KOPT-K1 (cell line): ENCODE measurements at regions not wholly inside any gene's neighbourhood (a gene's known extent, or its start where the extent isn't known, plus 50 kb on each side); places are given as distances from the start of the nearest gene placed in this dataset.

Experiments used
- H3K27ac ChIP-seq: fragments of 200-600 bp; sonication (generic); 2 replicates; pipeline ENCODE4 v1.5.1; 2016; ENCODE audit warnings: antibody characterized with exemption, mild to moderate bottlenecking, low read depth, low read length; ENCODE audit not compliant: poor library complexity, severe bottlenecking
- H3K36me3 ChIP-seq: fragments of 200-600 bp; sonication (generic); 2 replicates; pipeline ENCODE4 v1.5.1; 2017; ENCODE audit warnings: antibody characterized with exemption, mild to moderate bottlenecking, low read length, moderate library complexity; ENCODE audit not compliant: insufficient read depth
- H3K9me3 ChIP-seq: fragments of 200-600 bp; sonication (generic); 2 replicates; pipeline ENCODE4 v1.5.1; 2017; ENCODE audit warnings: antibody characterized with exemption, low read length, mild to moderate bottlenecking; ENCODE audit not compliant: insufficient read depth, poor library complexity, severe bottlenecking

- H3K27ac ChIP-seq = no peak overlapping the region
Observed at GRCh38 chr1:195574511-195574910, 1033.7 kb downstream of the KCNT2 start.

DNA sequence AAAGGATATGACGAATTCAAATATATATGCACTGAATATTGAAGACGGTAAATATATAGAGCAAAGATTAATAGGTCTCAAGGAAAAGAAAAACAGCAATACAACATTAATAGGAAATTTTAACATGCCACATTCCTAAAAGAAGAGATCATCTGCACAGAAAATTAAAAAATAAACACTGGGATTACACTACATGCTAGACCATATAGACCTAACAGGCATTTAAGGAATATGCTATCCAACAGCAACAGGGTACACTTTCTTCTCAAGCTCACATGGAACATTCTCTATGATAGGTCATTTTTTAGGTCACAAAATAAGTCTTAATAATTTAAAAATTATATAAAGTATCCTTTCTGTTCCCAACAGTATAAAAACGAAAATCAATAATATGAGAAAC, 1038.3 kb downstream of the KCNT2 start:
- Histone ChIP-seq H3K27ac (no peak overlapping the region), H3K9me3 (peaks cover 5% of the 10 kb centered on the region), H3K36me3 (no peaks in the 10 kb centered on the region)

More at GRCh38 chr1:195574511-195574910, 1033.7 kb downstream of the KCNT2 start:
- Histone ChIP-seq H3K9me3 (peaks cover 5% of the 10 kb centered on the region), H3K36me3 (no peaks in the 10 kb centered on the region)

- Histone ChIP-seq H3K9me3 (peaks cover 5% of the 10 kb centered on the region), H3K36me3 (no peaks in the 10 kb centered on the region), H3K27ac (no peak overlapping the region)
Observed at GRCh38 chr1:195568389-195568788, 1039.9 kb downstream of the KCNT2 start.

- Histone ChIP-seq H3K9me3 (no peaks in the 10 kb centered on the region), H3K27ac (no peak overlapping the region), H3K36me3 (no peaks in the 10 kb centered on the region)
Observed at GRCh38 chr1:195562074-195562473, 1046.2 kb downstream of the KCNT2 start.

GRCh38 chr1:195550071-195550862, 1058.0 kb downstream of the KCNT2 start:
- no peak overlapping the region for H3K27ac ChIP-seq
- no peaks in the 10 kb centered on the region for H3K9me3 ChIP-seq
- H3K36me3 ChIP-seq = no peaks in the 10 kb centered on the region

DNA sequence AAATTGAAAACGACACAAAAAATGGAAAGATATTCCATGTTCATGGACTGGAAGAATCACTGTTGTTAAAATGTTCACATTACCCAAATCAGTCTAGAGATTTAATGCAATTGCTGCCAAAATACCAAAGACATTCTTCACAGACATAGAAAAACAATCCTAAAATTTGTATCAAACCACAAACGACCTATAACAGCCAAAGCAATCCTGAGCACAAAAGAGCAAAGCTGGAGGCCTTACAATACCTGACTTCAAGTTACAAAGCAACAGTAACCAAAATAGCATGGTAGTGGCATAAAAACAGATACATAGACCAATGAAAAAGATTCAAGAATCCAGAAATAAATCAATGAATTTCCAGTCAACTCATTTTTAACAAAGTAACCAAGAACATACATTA, 1077.3 kb downstream of the KCNT2 start:
- Histone ChIP-seq H3K36me3 (no peaks in the 10 kb centered on the region), H3K9me3 (no peaks in the 10 kb centered on the region), H3K27ac (no peak overlapping the region)

DNA sequence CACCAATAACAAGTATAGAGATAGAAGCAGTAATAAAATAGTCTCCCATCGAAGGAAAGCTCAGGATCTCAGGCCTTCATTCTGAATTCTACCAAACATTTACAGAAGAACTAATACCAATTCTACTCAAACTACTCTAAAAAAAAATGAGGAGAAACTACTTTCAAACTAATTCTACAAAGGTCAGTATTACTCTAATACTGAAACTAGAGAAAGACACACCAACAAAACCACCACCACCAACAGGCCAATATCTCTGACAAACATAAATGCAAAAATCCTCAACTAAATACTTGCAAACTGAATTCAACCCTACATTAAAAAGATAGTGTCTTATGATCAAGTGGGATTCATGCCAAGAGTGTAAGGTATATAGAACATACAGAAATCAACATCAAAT, 1078.4 kb downstream of the KCNT2 start:
- Histone ChIP-seq H3K27ac (no peak overlapping the region), H3K36me3 (no peaks in the 10 kb centered on the region), H3K9me3 (no peaks in the 10 kb centered on the region)

DNA sequence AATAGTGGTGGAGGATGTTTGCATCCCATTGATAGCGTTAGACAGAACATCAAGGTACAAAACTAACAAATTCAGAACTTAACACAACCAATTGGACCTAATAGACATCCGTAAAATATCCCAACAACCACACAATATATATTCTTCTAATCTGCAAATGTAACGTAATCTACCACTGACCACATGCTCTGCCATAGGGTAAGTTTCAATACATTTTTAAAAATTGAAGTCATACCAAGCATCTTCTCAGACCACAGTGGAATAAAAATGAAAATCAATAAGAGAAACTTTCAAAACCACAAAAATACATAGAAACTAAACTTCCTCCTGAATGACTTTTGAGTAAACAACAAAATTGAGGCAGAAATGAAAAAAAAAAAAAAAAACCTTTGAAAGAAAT, 1087.5 kb downstream of the KCNT2 start:
- Histone ChIP-seq H3K36me3 (no peaks in the 10 kb centered on the region), H3K9me3 (no peaks in the 10 kb centered on the region), H3K27ac (no peak overlapping the region)

DNA sequence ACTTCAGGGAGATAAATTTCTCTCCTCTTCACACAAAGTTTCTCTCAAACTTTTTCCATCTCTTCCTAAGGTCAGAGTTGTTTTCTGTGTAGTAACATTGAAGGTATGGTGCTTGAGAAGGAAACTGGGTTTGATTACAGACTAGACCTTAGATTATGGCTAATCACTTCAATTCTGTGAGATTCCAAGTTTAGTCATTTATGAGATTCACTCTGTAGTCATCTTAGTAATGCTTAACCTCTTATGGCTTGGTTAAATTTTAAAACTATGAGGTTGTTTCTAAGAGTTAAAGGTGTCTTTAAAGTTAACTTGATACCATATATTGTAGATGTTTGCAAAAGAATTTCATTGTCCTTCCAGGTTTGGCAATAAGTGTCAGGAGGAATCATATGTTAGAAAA, 1092.2 kb downstream of the KCNT2 start:
- Histone ChIP-seq H3K36me3 (no peaks in the 10 kb centered on the region), H3K9me3 (no peaks in the 10 kb centered on the region)

GRCh38 chr1:195511501-195511900, 1096.7 kb downstream of the KCNT2 start:
- H3K27ac ChIP-seq = no peak overlapping the region
- H3K36me3 ChIP-seq = no peaks in the 10 kb centered on the region

More for the DNA sequence above, 1092.2 kb downstream of the KCNT2 start:
- H3K27ac ChIP-seq = no peak overlapping the region

DNA sequence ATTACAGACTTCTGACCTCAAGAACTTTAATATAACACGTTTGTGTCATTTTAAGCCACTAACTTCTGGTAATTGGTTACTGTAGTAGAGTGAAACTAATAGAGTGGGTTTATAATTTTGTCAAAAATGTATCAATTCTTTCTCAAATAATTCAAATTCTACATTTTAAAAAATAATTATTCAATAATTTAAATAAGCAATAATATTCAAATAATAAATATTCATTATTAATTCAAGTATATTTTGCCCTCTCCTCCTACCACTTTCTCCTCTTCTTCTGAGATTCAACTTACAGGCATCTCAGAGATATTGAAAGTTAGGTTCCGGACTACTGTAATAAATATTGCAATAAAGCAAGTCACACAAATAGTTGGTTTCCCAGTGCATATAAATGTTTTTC, 1107.1 kb downstream of the KCNT2 start:
- Histone ChIP-seq H3K9me3 (peaks cover 16% of the 10 kb centered on the region), H3K36me3 (no peaks in the 10 kb centered on the region), H3K27ac (no peak overlapping the region)

More at GRCh38 chr1:195511501-195511900, 1096.7 kb downstream of the KCNT2 start:
- no peaks in the 10 kb centered on the region for H3K9me3 ChIP-seq

DNA sequence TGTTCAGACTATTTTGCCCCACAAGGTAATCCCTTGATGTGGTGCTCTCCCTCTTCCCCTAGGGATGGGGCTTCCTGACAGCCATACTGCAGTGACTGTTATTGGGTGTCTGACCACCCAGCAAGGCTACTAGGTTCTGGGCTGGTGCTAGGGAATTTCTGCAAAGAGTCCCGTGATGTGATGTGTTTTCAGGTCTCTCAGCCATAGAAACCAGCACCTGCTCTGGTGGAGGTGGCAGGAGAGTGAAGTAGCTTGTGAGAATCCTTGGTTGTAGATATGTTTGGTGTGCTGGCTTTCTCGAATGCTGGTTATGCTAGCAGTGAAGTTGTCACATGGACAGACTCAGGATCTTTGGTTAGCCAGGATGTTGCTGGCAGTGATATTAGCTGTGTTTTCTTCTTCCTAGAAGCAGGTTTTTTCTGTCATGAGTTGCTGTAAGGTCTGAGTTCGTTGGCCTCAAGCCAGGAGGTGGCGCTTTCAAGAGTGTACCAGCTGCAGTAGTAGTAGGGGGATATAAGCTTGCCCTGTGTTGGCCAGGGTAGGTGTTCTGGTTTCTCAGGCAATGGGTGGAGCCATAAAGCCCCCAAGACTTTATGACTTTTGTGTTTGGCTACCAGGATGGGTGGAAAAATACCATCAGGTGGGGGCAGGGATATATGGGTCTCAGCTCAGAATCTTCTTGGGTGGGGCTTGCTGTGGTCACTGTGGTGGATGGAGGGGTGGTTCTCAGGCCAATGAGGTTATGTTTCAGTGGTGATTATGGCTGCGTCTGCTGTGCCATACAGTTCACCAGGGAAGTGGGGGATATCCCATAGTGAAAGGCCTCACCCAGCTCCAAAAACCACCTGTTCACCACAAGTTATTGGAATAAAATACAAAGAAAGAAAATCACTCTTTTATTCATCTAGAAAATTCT, 1112.3 kb downstream of the KCNT2 start:
- no peak overlapping the region for H3K27ac ChIP-seq
- H3K9me3 ChIP-seq = peaks cover 10% of the 10 kb centered on the region

DNA sequence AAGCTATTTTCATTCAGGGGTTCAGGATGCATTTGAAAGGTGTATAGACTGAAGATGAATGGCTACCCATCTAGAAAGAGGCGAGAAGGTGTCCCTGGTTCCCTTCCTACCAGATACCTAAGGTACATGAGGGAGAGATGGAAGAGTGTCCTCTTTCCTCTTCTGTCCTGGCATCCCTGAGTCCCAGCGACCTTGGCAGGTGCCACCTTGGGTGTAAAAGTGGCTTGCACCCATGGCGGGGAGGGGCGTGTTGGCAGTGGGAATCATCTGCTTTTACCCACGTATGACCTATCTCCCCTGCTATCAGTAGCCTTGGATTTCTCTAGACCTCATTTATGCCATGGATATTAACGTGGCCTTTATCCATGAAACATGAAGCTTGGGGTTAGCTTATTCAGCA, 1126.1 kb downstream of the KCNT2 start:
- H3K27ac ChIP-seq = no peak overlapping the region
- no peaks in the 10 kb centered on the region for H3K36me3 ChIP-seq
- H3K9me3 ChIP-seq = peaks cover 5% of the 10 kb centered on the region

More for the DNA sequence above, 1112.3 kb downstream of the KCNT2 start:
- no peaks in the 10 kb centered on the region for H3K36me3 ChIP-seq

GRCh38 chr1:195481293-195481692, 1126.9 kb downstream of the KCNT2 start:
- peaks cover 5% of the 10 kb centered on the region for H3K9me3 ChIP-seq
- H3K36me3 ChIP-seq = no peaks in the 10 kb centered on the region
- H3K27ac ChIP-seq = no peak overlapping the region

- Histone ChIP-seq H3K36me3 (no peaks in the 10 kb centered on the region), H3K9me3 (peaks cover 12% of the 10 kb centered on the region)
Observed at GRCh38 chr1:195475568-195475967, 1132.7 kb downstream of the KCNT2 start.

More at GRCh38 chr1:195475568-195475967, 1132.7 kb downstream of the KCNT2 start:
- no peak overlapping the region for H3K27ac ChIP-seq
